Right hindlimb (tissue), 1 donor: ENCODE measurements at regions not wholly inside any gene's neighbourhood (a gene's known extent, or its start where the extent isn't known, plus 50 kb on each side); places are given as distances from the start of the nearest gene placed in this dataset.

ENCODE experiments used
- DNase-seq: peaks from one replicate; pipeline ENCODE4 v3.0.0-alpha.2; 2018

- no peak for DNase-seq
These were observed 54.0 kb upstream of the CCBE1 start for GRCh38 chr18:59751186-59751585.

- DNase-seq = no peak
These were observed 51.6 kb upstream of the CCBE1 start for GRCh38 chr18:59748628-59749360.
